Esophagus squamous epithelium (tissue), 5 donors: ENCODE measurements at regions not wholly inside any gene's neighbourhood (a gene's known extent, or its start where the extent isn't known, plus 50 kb on each side); places are given as distances from the start of the nearest gene placed in this dataset.
"Not testable (repeated sequence)": the region's sequence is repeated elsewhere in the genome, so short reads cannot be mapped to it uniquely, and the experiment has no call there.

ENCODE experiments used
- DNase-seq: peaks from one replicate; lab custom pipeline; 2025; lab: John Stamatoyannopoulos, UW
- H3K27ac ChIP-seq, 4 donors: fragments of 200-600 bp; sonication (generic); one replicate each; pipeline ENCODE4 v1.5.1; 2016 to 2019; ENCODE audit warnings: mild to moderate bottlenecking in 1 of 4
- H3K27me3 ChIP-seq, 4 donors: fragments of 200-600 bp; sonication (generic); 1 replicate in 3 of 4; 2 replicates in 1 of 4; pipeline versions ENCODE4 v1.5.1 to v1.6.0; 2017 to 2021; ENCODE audit warnings: antibody characterized with exemption in 1 of 4
- H3K36me3 ChIP-seq, 3 donors: fragments of 200-600 bp; sonication (generic); one replicate each; pipeline ENCODE4 v1.5.1; 2016 to 2019
- H3K4me1 ChIP-seq, 3 donors: fragments of 200-600 bp; sonication (generic); one replicate each; pipeline ENCODE4 v1.5.1; 2017 to 2019
- H3K4me3 ChIP-seq, 4 donors: fragments of 200-600 bp; sonication (generic); 1 replicate in 3 of 4; 2 replicates in 1 of 4; pipeline ENCODE4 v1.5.1; 2016 to 2019; ENCODE audit warnings: mild to moderate bottlenecking in 2 of 4, moderate library complexity in 1 of 4
- H3K9me3 ChIP-seq, 3 donors: fragments of 200-600 bp; sonication (generic); one replicate each; pipeline ENCODE4 v1.5.1; 2016 to 2019
- POLR2A ChIP-seq, 4 donors: fragments of 450-650 bp; IDR thresholded peaks; one replicate each; pipeline ENCODE4 v1.6.1; 2017; ENCODE audit warnings: antibody characterized with exemption in 4 of 4, mild to moderate bottlenecking in 4 of 4, moderate library complexity in 3 of 4
- WGBS, 2 donors: methylation state at CpG; one replicate each; pipeline ENCODE4 v1.1.5; 2018; 5-methylcytosine and 5-hydroxymethylcytosine counted together
- intact Hi-C: fragments of 100-400 bp; cut with DNase I; formaldehyde crosslinking; loops from one replicate; pipeline ENCODE4 v1.15.0; 2022
- TF ChIP-seq, protein P1 (sequence below), 6 experiments: fragments of 450-650 bp in 4 of 6; fragments of 200-600 bp in 2 of 6; sonication (generic) in 2 of 6; IDR thresholded peaks; one replicate each; pipeline ENCODE4 v1.5.1; 2016 to 2019; ENCODE audit warnings: antibody characterized with exemption in 6 of 6, mild to moderate bottlenecking in 4 of 6, moderate library complexity in 4 of 6
- donor health status: DM: yes; HTN: yes; CAD: no.

- Histone ChIP-seq H3K27ac (no peak overlapping the region), H3K36me3 (no peaks in the 10 kb centered on the region), H3K4me1 (peaks cover 0 to 13% (median 7%) of the 10 kb centered on the region in 3 donors), H3K27me3 (no peaks in the 10 kb centered on the region), H3K4me3 (no peak overlapping the region), H3K9me3 (no peaks in the 10 kb centered on the region)
- WGBS, 2 donors = 75 to 78% methylated on average over 7 to 9 of the region's 9 CpGs
- DNase-seq = no peak
- TF ChIP-seq POLR2A (IDR thresholded peaks at IDR 0.05) = no peak
- TF ChIP-seq, protein P1, sequence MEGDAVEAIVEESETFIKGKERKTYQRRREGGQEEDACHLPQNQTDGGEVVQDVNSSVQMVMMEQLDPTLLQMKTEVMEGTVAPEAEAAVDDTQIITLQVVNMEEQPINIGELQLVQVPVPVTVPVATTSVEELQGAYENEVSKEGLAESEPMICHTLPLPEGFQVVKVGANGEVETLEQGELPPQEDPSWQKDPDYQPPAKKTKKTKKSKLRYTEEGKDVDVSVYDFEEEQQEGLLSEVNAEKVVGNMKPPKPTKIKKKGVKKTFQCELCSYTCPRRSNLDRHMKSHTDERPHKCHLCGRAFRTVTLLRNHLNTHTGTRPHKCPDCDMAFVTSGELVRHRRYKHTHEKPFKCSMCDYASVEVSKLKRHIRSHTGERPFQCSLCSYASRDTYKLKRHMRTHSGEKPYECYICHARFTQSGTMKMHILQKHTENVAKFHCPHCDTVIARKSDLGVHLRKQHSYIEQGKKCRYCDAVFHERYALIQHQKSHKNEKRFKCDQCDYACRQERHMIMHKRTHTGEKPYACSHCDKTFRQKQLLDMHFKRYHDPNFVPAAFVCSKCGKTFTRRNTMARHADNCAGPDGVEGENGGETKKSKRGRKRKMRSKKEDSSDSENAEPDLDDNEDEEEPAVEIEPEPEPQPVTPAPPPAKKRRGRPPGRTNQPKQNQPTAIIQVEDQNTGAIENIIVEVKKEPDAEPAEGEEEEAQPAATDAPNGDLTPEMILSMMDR (IDR thresholded peaks at IDR 0.05) = no peak
- intact Hi-C loops = no loop called here
Measured at GRCh38 chr20:54347166-54347833, 128.1 kb upstream of the DOK5 start.

GRCh38 chr20:54350415-54350814 lies 125.0 kb upstream of the DOK5 start:
- WGBS, 2 donors = 59 to 68% methylated on average over 3 of the region's 3 CpGs
- no peak for TF ChIP-seq POLR2A (IDR thresholded peaks at IDR 0.05)
- Histone ChIP-seq H3K27ac (no peak overlapping the region), H3K9me3 (no peaks in the 10 kb centered on the region), H3K36me3 (no peaks in the 10 kb centered on the region), H3K27me3 (no peaks in the 10 kb centered on the region), H3K4me3 (no peak overlapping the region), H3K4me1 (peaks cover 0 to 6% (median 4%) of the 10 kb centered on the region in 3 donors)
- DNase-seq = no peak
- intact Hi-C loops = no loop called here

DNA sequence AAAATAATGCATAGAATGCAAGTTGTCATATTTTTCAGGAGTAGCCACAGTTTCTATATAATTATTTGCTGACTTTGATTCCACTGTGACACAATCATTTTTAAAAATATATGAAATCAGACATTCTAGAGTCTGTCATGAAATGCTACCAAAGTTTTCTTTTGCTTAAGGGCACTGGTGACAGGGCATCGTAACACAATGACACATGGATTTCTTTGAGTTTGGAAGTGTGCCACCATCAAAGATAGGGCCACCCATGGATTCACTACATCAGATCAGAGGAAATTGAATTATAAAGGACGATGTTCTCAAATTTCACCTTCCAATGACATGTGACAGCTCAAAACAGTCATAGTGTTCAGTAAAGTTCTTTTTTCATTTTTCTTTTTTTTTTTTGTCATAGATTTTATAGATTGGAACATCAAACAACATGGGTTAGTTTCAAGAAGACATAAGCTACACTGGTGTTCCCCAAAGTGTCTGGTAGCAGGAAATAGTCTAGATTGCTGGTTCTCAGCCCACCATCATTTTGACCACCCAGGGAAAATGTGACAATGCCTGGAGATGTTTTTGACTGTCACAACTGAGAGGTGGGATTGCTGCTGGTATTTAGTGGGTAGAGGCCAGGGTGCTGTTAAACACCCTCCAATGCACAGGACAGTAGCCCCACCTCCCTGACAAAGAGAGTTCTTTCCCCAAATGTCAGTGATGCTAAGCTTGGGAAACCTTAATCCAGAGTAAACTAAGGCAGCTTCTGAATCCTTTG lies 123.8 kb upstream of the DOK5 start:
- no peaks in the 10 kb centered on the region for H3K4me1 ChIP-seq
- H3K4me3 ChIP-seq = no peak overlapping the region
- H3K9me3 ChIP-seq = no peaks in the 10 kb centered on the region
- intact Hi-C loops = no loop called here
- WGBS, 2 donors = 58 to 74% methylated on average over 2 of the region's 2 CpGs
- no peak overlapping the region for H3K27ac ChIP-seq
- no peak for DNase-seq
- H3K36me3 ChIP-seq = no peaks in the 10 kb centered on the region
- H3K27me3 ChIP-seq = no peaks in the 10 kb centered on the region
- no peak for TF ChIP-seq POLR2A (IDR thresholded peaks at IDR 0.05)
- TF ChIP-seq, protein P1 (IDR thresholded peaks at IDR 0.05) = no peak

- H3K9me3 ChIP-seq, H3K4me1 ChIP-seq, H3K27me3 ChIP-seq, DNase-seq, intact Hi-C loops, H3K4me3 ChIP-seq, H3K36me3 ChIP-seq, H3K27ac ChIP-seq: not testable (repeated sequence)
- WGBS, 2 donors = 73 to 89% methylated on average over 5 of the region's 7 CpGs
Measured at GRCh38 chr20:54352541-54352940, 122.9 kb upstream of the DOK5 start.

DNA sequence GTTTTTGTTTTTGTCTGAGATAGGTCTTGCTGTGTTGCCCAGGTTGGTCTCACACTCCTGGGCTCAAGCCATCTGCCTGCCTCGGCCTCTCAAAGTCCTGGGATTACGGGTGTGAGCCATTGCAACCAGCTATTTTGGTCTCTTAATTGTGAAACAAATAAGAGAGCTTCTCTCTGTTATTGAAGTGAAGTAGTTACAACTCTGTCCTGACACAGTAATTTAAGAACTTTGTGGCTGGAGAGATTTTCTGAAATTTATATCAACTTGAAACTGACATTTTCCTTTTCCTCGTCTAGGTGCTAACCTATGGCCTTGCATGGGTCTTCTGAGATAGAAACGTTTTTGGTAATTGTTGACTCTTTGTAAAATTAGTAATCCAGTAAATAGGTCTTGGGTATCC lies 122.1 kb upstream of the DOK5 start:
- no peak for TF ChIP-seq POLR2A (IDR thresholded peaks at IDR 0.05)
- TF ChIP-seq, protein P1 (IDR thresholded peaks at IDR 0.05) = no peak
- Histone ChIP-seq H3K4me1 (no peaks in the 10 kb centered on the region), H3K4me3 (no peak overlapping the region), H3K27me3 (no peaks in the 10 kb centered on the region), H3K27ac (no peak overlapping the region), H3K36me3 (no peaks in the 10 kb centered on the region), H3K9me3 (no peaks in the 10 kb centered on the region)
- DNase-seq = no peak
- intact Hi-C loops = no loop called here
- 57 to 70% methylated on average over 4 of the region's 4 CpGs for WGBS, 2 donors

GRCh38 chr20:54355631-54356280 lies 119.6 kb upstream of the DOK5 start:
- no peaks in the 10 kb centered on the region for H3K9me3 ChIP-seq
- WGBS, 2 donors = 28 to 32% methylated on average over 7 of the region's 7 CpGs
- no peaks in the 10 kb centered on the region for H3K36me3 ChIP-seq
- H3K4me1 ChIP-seq = no peaks in the 10 kb centered on the region
- no peak for DNase-seq
- H3K27me3 ChIP-seq = no peaks in the 10 kb centered on the region
- no peak for TF ChIP-seq POLR2A (IDR thresholded peaks at IDR 0.05)
- TF ChIP-seq, protein P1 (IDR thresholded peaks at IDR 0.05) = no peak
- no peak overlapping the region for H3K27ac ChIP-seq
- H3K4me3 ChIP-seq = no peak overlapping the region
- intact Hi-C loops = no loop called here
